Ishikawa (cell line): ENCODE measurements at regions not wholly inside any gene's neighbourhood (a gene's known extent, or its start where the extent isn't known, plus 50 kb on each side); places are given as distances from the start of the nearest gene placed in this dataset.

ENCODE experiments used
- CREB1 ChIP-seq: IDR thresholded peaks from 2 replicates; pipeline ENCODE4 v1.6.1; 2012; ENCODE audit warnings: low read depth
- EGR1 ChIP-seq: IDR thresholded peaks from 2 replicates; pipeline ENCODE4 v1.6.1; 2012
- EP300 ChIP-seq: IDR thresholded peaks from 2 replicates; pipeline ENCODE4 v1.6.1; 2012; ENCODE audit warnings: borderline replicate concordance
- NFIC ChIP-seq: IDR thresholded peaks from 2 replicates; pipeline ENCODE4 v1.6.1; 2012
- RAD21 ChIP-seq: IDR thresholded peaks from 2 replicates; pipeline ENCODE4 v1.6.1; 2012; ENCODE audit warnings: low read depth
- TAF1 ChIP-seq: IDR thresholded peaks from 2 replicates; pipeline ENCODE4 v1.6.1; 2012; ENCODE audit warnings: low read depth, mild to moderate bottlenecking
- TCF12 ChIP-seq: IDR thresholded peaks from 2 replicates; pipeline ENCODE4 v1.6.1; 2012; ENCODE audit warnings: low read depth
- YY1 ChIP-seq: IDR thresholded peaks from 2 replicates; pipeline ENCODE4 v1.6.1; 2012; ENCODE audit warnings: low read depth
- TF ChIP-seq, protein P1 (sequence below): IDR thresholded peaks from 2 replicates; pipeline ENCODE4 v1.6.1; 2012; ENCODE audit warnings: low read depth, mild to moderate bottlenecking
- TF ChIP-seq, protein P2 (sequence below): IDR thresholded peaks from 2 replicates; pipeline ENCODE4 v1.6.1; 2012
- TF ChIP-seq, protein P3 (sequence below): IDR thresholded peaks from 2 replicates; pipeline ENCODE4 v1.6.1; 2012

DNA sequence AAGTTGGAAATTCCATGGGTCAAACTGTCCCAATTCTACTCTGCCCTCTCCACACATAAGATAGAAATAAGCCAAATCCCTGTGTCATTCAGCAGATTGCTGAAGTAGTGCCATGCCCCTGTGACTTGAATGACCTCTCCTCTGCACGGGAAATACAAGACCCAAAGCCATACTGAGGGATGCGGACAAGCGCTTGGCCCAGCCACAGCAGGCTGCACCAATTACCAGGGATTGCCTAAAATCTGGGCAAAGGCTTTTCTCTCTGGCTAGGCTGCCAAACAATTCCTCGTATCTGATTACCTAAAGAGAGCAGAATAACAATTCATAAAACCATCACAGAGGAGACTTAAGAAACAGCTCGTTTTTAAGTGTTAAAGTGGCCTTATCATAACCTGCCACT is 421.8 kb upstream of the JARID2 start:
- TF ChIP-seq, protein P1, sequence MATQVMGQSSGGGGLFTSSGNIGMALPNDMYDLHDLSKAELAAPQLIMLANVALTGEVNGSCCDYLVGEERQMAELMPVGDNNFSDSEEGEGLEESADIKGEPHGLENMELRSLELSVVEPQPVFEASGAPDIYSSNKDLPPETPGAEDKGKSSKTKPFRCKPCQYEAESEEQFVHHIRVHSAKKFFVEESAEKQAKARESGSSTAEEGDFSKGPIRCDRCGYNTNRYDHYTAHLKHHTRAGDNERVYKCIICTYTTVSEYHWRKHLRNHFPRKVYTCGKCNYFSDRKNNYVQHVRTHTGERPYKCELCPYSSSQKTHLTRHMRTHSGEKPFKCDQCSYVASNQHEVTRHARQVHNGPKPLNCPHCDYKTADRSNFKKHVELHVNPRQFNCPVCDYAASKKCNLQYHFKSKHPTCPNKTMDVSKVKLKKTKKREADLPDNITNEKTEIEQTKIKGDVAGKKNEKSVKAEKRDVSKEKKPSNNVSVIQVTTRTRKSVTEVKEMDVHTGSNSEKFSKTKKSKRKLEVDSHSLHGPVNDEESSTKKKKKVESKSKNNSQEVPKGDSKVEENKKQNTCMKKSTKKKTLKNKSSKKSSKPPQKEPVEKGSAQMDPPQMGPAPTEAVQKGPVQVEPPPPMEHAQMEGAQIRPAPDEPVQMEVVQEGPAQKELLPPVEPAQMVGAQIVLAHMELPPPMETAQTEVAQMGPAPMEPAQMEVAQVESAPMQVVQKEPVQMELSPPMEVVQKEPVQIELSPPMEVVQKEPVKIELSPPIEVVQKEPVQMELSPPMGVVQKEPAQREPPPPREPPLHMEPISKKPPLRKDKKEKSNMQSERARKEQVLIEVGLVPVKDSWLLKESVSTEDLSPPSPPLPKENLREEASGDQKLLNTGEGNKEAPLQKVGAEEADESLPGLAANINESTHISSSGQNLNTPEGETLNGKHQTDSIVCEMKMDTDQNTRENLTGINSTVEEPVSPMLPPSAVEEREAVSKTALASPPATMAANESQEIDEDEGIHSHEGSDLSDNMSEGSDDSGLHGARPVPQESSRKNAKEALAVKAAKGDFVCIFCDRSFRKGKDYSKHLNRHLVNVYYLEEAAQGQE = no peak
- TF ChIP-seq NFIC = no peak
- TF ChIP-seq EP300 = no peak
- TF ChIP-seq, protein P2, sequence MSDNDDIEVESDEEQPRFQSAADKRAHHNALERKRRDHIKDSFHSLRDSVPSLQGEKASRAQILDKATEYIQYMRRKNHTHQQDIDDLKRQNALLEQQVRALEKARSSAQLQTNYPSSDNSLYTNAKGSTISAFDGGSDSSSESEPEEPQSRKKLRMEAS = no peak
- TF ChIP-seq TAF1 = no peak
- no peak for TF ChIP-seq EGR1
- TF ChIP-seq, protein P3, sequence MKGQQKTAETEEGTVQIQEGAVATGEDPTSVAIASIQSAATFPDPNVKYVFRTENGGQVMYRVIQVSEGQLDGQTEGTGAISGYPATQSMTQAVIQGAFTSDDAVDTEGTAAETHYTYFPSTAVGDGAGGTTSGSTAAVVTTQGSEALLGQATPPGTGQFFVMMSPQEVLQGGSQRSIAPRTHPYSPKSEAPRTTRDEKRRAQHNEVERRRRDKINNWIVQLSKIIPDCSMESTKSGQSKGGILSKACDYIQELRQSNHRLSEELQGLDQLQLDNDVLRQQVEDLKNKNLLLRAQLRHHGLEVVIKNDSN = no peak
- TF ChIP-seq RAD21 = no peak
- TF ChIP-seq TCF12 = no peak
- no peak for TF ChIP-seq YY1
- no peak for TF ChIP-seq CREB1
